ENCODE measurements at regions not wholly inside any gene's neighbourhood (a gene's known extent, or its start where the extent isn't known, plus 50 kb on each side); places are given as distances from the start of the nearest gene placed in this dataset.

GRCh38 chr6:109315341-109316110, 66.7 kb downstream of the CD164 start:
- in situ Hi-C loops (cut with MboI) (no loop called here), intact Hi-C loops (cut with micrococcal nuclease) (no loop called here)
- ChIA-PET POLR2A (interaction anchor here (0.8 to 1.2 kb wide), 2 partner anchors 10 to 34 kb away, joined by 3 to 5 read pairs; no protein-coding TSS in a partner anchor), CTCF (ENCODE audit: low intra/inter-chr PET ratio) (no interaction called here)
- Histone ChIP-seq H3K9me1 (ENCODE audit: control insufficient read depth, insufficient read depth, low read length) (no peaks in the 10 kb centered on the region), H3K9ac (ENCODE audit: insufficient read depth in 1 of 2, low read depth in 2 of 2, low read length in 2 of 2) (no peak overlapping the region), H3K4me2 (ENCODE audit: insufficient read depth, low read length) (no peak overlapping the region), H3K79me2 (ENCODE audit: control insufficient read depth, insufficient read depth, low read length) (no peaks in the 10 kb centered on the region), H4K20me1 (replicated peaks; ENCODE audit: control insufficient read depth, insufficient read depth, low read length) (no peaks in the 10 kb centered on the region), H3K9me3 (replicated peaks; ENCODE audit: control insufficient read depth, insufficient read depth, low read depth, low read length) (no peaks in the 10 kb centered on the region), H3K27ac (ENCODE audit: extremely low read depth, low read depth, low read length) (no peak overlapping the region), H3K4me1 (replicated peaks in 1 of 2; ENCODE audit: control insufficient read depth in 2 of 2, insufficient read depth in 2 of 2, low read length in 2 of 2) (peaks cover 0 to 6% of the 10 kb centered on the region in 2 experiments; a peak in 3 of 5 replicates), H2AFZ (ENCODE audit: low read depth, low read length) (no peak overlapping the region), H3K27me3 (ENCODE audit: control insufficient read depth in 2 of 2, insufficient read depth in 2 of 2, low read length in 2 of 2) (no peaks in the 10 kb centered on the region), H3K36me3 (ENCODE audit: control insufficient read depth, insufficient read depth, low read length) (no peaks in the 10 kb centered on the region), H3K4me3 (no peak overlapping the region)
- no TSS peak for BruUV-seq (replicated peaks)
- no peak for TF ChIP-seq ZBTB34 (CRISPR knock-in tag; IDR thresholded peaks at IDR 0.05)
- no peak for TF ChIP-seq PBX2 (CRISPR knock-in tag; IDR thresholded peaks at IDR 0.05; ENCODE audit: low read depth)
- TF ChIP-seq PBX2 (tag; conservative IDR thresholded peaks at IDR 0.05; ENCODE audit: low read depth): peak; percentile 52; the same call in 1 of the 2 replicates
- TF ChIP-seq OTX1 (CRISPR knock-in tag; IDR thresholded peaks at IDR 0.05): no peak
- TF ChIP-seq MEIS2 (IDR thresholded peaks at IDR 0.05; ENCODE audit: partially characterized antibody): peak; percentile 40
- TF ChIP-seq PKNOX1 (IDR thresholded peaks at IDR 0.05): peak; percentile 41; the same call in 1 of the 2 replicates
- no peak for ATAC-seq
- 74% methylated on average over 6 of the region's 6 CpGs for WGBS (ENCODE audit: insufficient coverage, low coverage, missing lambda C conversion rate)
- no peak for DNase-seq (ENCODE audit: extremely low read depth in 1 of 4, low spot score in 3 of 4)
- FAIRE-seq: peak; percentile 19

All from K562 (cell line).